HUDEP-2 (cell line): ENCODE measurements at regions not wholly inside any gene's neighbourhood (a gene's known extent, or its start where the extent isn't known, plus 50 kb on each side); places are given as distances from the start of the nearest gene placed in this dataset.

Experiments
- DNase-seq, 76 experiments: peaks; one replicate each; lab custom pipeline; 2025; ENCODE audit not compliant: unreplicated experiment in 76 of 76; lab: John Stamatoyannopoulos, UW

GRCh38 chr16:35452471-35452870 is 1993.1 kb downstream of the TP53TG3F start:
- no peak for DNase-seq

- DNase-seq, result no peak
These were observed 2003.9 kb downstream of the TP53TG3F start for GRCh38 chr16:35463358-35463757.

- no peak for DNase-seq
These were observed 2020.9 kb downstream of the TP53TG3F start for GRCh38 chr16:35480361-35480760.

GRCh38 chr16:35480988-35481387 is 2021.6 kb downstream of the TP53TG3F start:
- DNase-seq, result no peak

- no peak for DNase-seq
These were observed 2026.5 kb downstream of the TP53TG3F start for GRCh38 chr16:35485915-35486314.

GRCh38 chr16:35492225-35492624 is 2032.8 kb downstream of the TP53TG3F start:
- DNase-seq, result no peak

GRCh38 chr16:35497399-35497798 is 2038.0 kb downstream of the TP53TG3F start:
- no peak for DNase-seq

GRCh38 chr16:35506018-35506897 is 2046.8 kb downstream of the TP53TG3F start:
- DNase-seq, result no peak

- DNase-seq, result no peak
These were observed 2047.4 kb downstream of the TP53TG3F start for GRCh38 chr16:35506898-35507194.

- DNase-seq, result no peak
These were observed 2051.3 kb downstream of the TP53TG3F start for GRCh38 chr16:35510701-35511100.

GRCh38 chr16:35516551-35516950 is 2057.1 kb downstream of the TP53TG3F start:
- peak in 6 of 76 experiments; percentile 1 to 80 (median 24) for DNase-seq

GRCh38 chr16:35516971-35517370 is 2057.6 kb downstream of the TP53TG3F start:
- no peak for DNase-seq

GRCh38 chr16:35523991-35524390 is 2064.6 kb downstream of the TP53TG3F start:
- DNase-seq, result peak in 2 of 76 experiments; percentile 13 to 26

GRCh38 chr16:35525979-35526590 is 2066.7 kb downstream of the TP53TG3F start:
- no peak for DNase-seq

GRCh38 chr16:35532576-35532975 is 2073.2 kb downstream of the TP53TG3F start:
- DNase-seq, result no peak

GRCh38 chr16:35533683-35534082 is 2074.3 kb downstream of the TP53TG3F start:
- no peak for DNase-seq

GRCh38 chr16:35543486-35543885 is 2084.1 kb downstream of the TP53TG3F start:
- DNase-seq, result no peak

GRCh38 chr16:35552763-35553162 is 2093.4 kb downstream of the TP53TG3F start:
- no peak for DNase-seq

- no peak for DNase-seq
These were observed 2098.3 kb downstream of the TP53TG3F start for GRCh38 chr16:35557731-35558130.

GRCh38 chr16:35559911-35560636 is 2100.7 kb downstream of the TP53TG3F start:
- no peak for DNase-seq

GRCh38 chr16:35560637-35560984 is 2101.2 kb downstream of the TP53TG3F start:
- DNase-seq, result peak in 5 of 76 experiments; percentile 1 to 65 (median 15)

- DNase-seq, result no peak
These were observed 2101.9 kb downstream of the TP53TG3F start for GRCh38 chr16:35561346-35561745.
